HFFc6 (cell line): ENCODE measurements at regions not wholly inside any gene's neighbourhood (a gene's known extent, or its start where the extent isn't known, plus 50 kb on each side); places are given as distances from the start of the nearest gene placed in this dataset.

Source experiments
- DNase-seq: peaks from one replicate; pipeline ENCODE4 v3.0.0-alpha.2; 2018
- H3K27ac Mint-ChIP-seq: 2 replicates; pipeline ENCODE4 v1.8.0; 2020; ENCODE audit warnings: mild to moderate bottlenecking, mixed read lengths
- H3K27me3 Mint-ChIP-seq: 2 replicates; pipeline ENCODE4 v1.8.0; 2021; ENCODE audit warnings: mild to moderate bottlenecking, moderate library complexity, mixed read lengths; ENCODE audit not compliant: insufficient read depth
- H3K36me3 Mint-ChIP-seq: 2 replicates; pipeline ENCODE4 v1.8.0; 2021; ENCODE audit warnings: low read depth, mixed read lengths
- H3K4me1 Mint-ChIP-seq: 2 replicates; pipeline ENCODE4 v1.8.0; 2020; ENCODE audit warnings: low read depth, mixed read lengths
- H3K4me3 Mint-ChIP-seq: 2 replicates; pipeline ENCODE4 v1.8.0; 2020; ENCODE audit warnings: mild to moderate bottlenecking, moderate library complexity, mixed read lengths
- H3K9me3 Mint-ChIP-seq: 2 replicates; pipeline ENCODE4 v1.8.0; 2020; ENCODE audit warnings: mild to moderate bottlenecking, mixed read lengths
- TF ChIP-seq, protein P1 (sequence below): fragments of 200-600 bp; sonication (generic); IDR thresholded peaks from 2 replicates; pipeline ENCODE4 v1.5.0; 2021; ENCODE audit warnings: antibody characterized with exemption, mild to moderate bottlenecking

DNA sequence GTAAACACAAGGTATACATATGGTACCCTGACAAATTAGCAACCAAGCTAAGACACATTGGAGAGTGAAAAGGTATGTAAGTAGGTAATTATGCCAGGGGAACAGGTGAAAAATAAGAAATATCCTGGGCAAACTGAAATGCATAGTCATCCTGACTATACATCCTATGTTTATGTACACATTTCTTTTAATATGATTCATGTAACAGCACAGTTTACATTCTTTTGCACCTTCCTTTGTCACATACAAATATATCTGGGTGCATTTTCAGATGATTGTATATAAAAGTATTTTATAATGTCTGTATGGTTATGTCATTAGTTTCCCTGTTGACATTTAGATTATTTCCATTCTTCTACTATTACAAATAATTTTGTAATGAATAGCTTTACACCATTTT lies 1146.9 kb downstream of the EFNA5 start:
- Mint-ChIP-seq H3K4me3 (no peak overlapping the region), H3K36me3 (no peaks in the 10 kb centered on the region), H3K4me1 (no peaks in the 10 kb centered on the region), H3K27me3 (no peaks in the 10 kb centered on the region), H3K9me3 (peaks cover 24% of the 10 kb centered on the region), H3K27ac (no peak overlapping the region)
- TF ChIP-seq, protein P1, sequence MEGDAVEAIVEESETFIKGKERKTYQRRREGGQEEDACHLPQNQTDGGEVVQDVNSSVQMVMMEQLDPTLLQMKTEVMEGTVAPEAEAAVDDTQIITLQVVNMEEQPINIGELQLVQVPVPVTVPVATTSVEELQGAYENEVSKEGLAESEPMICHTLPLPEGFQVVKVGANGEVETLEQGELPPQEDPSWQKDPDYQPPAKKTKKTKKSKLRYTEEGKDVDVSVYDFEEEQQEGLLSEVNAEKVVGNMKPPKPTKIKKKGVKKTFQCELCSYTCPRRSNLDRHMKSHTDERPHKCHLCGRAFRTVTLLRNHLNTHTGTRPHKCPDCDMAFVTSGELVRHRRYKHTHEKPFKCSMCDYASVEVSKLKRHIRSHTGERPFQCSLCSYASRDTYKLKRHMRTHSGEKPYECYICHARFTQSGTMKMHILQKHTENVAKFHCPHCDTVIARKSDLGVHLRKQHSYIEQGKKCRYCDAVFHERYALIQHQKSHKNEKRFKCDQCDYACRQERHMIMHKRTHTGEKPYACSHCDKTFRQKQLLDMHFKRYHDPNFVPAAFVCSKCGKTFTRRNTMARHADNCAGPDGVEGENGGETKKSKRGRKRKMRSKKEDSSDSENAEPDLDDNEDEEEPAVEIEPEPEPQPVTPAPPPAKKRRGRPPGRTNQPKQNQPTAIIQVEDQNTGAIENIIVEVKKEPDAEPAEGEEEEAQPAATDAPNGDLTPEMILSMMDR: no peak
- no peak for DNase-seq

DNA sequence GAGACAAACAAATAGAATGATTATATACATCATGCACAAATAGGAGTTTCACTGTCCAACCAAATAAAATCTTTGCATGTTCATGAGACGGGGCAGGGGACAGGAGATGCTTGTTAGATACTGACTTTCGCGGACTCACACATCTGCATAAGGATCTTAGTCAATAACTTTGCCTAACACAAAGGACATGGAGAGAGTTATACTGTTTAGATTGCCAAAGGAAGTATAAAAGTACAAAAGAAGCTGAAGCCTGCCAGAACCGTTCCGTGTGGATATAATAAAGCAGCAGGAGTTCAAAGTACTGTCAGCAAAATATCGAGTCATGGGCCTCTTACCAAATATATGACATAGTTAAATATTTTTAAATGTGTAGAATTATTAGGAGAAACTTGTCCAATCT lies 1148.4 kb downstream of the EFNA5 start:
- Mint-ChIP-seq H3K27me3 (no peaks in the 10 kb centered on the region), H3K4me1 (no peaks in the 10 kb centered on the region), H3K9me3 (peaks cover 19% of the 10 kb centered on the region), H3K4me3 (no peak overlapping the region), H3K36me3 (no peaks in the 10 kb centered on the region), H3K27ac (no peak overlapping the region)
- TF ChIP-seq, protein P1: no peak
- DNase-seq: no peak

DNA sequence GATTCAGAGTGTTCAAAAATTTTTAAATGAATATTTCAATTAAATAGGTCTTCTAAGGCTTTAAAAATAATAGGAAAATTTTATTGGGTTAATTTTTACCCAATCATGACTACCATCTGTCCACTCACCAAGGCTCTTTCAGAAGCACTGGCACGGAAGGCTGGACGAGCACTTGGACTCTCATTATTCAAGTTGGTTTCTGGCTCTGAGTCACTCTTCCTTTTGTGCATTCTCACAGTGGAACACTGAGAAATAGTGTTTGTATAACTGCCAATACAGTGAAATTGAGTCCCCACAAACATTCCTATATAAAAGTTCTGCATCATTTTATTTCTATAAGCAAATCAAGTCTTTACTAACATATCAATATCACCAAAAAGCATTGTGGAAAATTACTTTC lies 1149.0 kb downstream of the EFNA5 start:
- H3K9me3 Mint-ChIP-seq: peaks cover 20% of the 10 kb centered on the region
- DNase-seq: no peak
- TF ChIP-seq, protein P1: no peak
- H3K27me3 Mint-ChIP-seq: no peaks in the 10 kb centered on the region
- no peak overlapping the region for H3K27ac Mint-ChIP-seq
- H3K4me3 Mint-ChIP-seq: no peak overlapping the region
- no peaks in the 10 kb centered on the region for H3K4me1 Mint-ChIP-seq
- H3K36me3 Mint-ChIP-seq: no peaks in the 10 kb centered on the region

DNA sequence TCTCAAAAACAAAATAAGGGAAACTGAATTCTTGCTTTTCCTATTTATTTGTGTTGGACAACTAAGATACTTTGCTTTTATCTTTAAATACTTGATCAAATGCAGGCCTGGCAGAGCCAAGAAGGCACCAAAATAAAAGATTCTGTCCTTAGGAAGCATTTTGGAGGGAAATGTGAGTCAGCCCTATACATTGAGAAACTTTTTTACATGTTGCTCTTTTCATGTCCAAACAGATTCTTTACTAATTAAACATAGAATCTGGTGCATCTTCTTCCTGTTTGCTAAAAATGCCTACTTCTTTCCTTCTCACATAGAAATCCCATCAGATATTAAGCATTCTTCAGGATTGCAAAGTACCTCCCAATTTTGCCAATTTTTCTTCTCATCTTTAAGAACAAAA lies 1160.4 kb downstream of the EFNA5 start:
- Mint-ChIP-seq H3K4me1 (no peaks in the 10 kb centered on the region), H3K27me3 (no peaks in the 10 kb centered on the region), H3K4me3 (no peak overlapping the region), H3K27ac (no peak overlapping the region), H3K9me3 (peaks cover 28% of the 10 kb centered on the region), H3K36me3 (no peaks in the 10 kb centered on the region)
- DNase-seq: no peak
- TF ChIP-seq, protein P1: no peak

DNA sequence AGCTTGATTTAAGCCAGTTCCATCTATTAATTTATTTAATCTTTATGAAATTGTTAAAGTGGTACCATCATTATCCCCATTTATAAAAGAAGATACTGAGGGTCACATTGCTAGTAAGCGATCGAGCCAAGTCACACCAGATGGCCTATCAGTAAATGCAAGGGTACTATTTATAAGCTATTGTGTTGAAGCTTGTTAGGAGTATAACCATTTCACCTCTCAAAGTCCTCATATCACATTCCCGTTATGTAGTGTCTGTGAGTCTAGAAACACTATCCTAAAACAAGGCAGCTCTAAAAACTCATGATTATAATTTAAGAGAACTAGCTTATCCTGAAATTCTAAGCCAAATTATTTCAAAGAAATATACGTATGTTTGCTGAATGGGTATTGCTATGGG lies 1161.8 kb downstream of the EFNA5 start:
- H3K27me3 Mint-ChIP-seq: no peaks in the 10 kb centered on the region
- no peak for DNase-seq
- H3K9me3 Mint-ChIP-seq: peaks cover 36% of the 10 kb centered on the region
- TF ChIP-seq, protein P1: no peak
- no peak overlapping the region for H3K4me3 Mint-ChIP-seq
- no peaks in the 10 kb centered on the region for H3K4me1 Mint-ChIP-seq
- no peak overlapping the region for H3K27ac Mint-ChIP-seq
- no peaks in the 10 kb centered on the region for H3K36me3 Mint-ChIP-seq

DNA sequence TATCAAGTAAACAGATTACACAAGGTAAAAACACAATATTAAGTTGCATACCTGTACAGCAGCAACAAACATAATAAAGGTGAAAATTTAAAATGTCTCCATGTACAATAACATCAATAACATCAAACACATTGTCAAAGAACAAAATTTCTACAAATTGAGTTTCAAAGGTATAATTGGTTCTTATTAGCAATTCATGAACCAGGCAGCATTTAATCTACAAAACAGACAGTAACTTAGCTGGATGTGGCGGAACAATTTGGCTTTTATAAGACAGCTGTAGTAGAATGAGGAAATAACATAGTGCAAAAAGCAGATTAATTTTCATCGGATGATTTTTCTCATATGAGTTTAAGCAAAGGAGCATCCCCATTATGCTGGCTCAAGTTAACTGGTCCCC lies 1176.8 kb downstream of the EFNA5 start:
- Mint-ChIP-seq H3K9me3 (peaks cover 20% of the 10 kb centered on the region), H3K27me3 (no peaks in the 10 kb centered on the region; the same call in 1 of the 2 replicates), H3K4me3 (no peak overlapping the region), H3K27ac (no peak overlapping the region), H3K4me1 (no peaks in the 10 kb centered on the region), H3K36me3 (no peaks in the 10 kb centered on the region)
- no peak for DNase-seq
- TF ChIP-seq, protein P1: no peak
